Endothelial cell of umbilical vein (primary cell): ENCODE measurements at regions not wholly inside any gene's neighbourhood (a gene's known extent, or its start where the extent isn't known, plus 50 kb on each side); places are given as distances from the start of the nearest gene placed in this dataset.

Source experiments
- BruUV-seq: library from RNA; stranded (reverse); fragments of 400-500 nt; replicated peaks from 2 replicates; lab custom pipeline; 2021; lab: Mats Ljungman, UMichigan
- CTCF ChIA-PET: fragments of 300-600, 350-600 bp; sonication (Branson Sonifier 250); formaldehyde crosslinking; loops from one replicate; lab custom pipeline; 2021; ENCODE audit warnings: antibody characterized with exemption, inconsistent platforms; lab: Charles Lee
- POLR2A ChIA-PET: fragments of 300-600, 350-600 bp; sonication (Branson Sonifier 250); formaldehyde crosslinking; loops from one replicate; lab custom pipeline; 2021; ENCODE audit warnings: antibody characterized with exemption, inconsistent platforms; lab: Charles Lee
- DNase-seq: peaks from one replicate; pipeline ENCODE4 v3.0.0-alpha.2; 2011; ENCODE audit warnings: low read depth, low spot score
- FAIRE-seq: peaks from 2 replicates; lab custom pipeline; 2011; peaks lifted over from hg19 to GRCh38; lab: Jason Lieb, UNC
- H2AFZ ChIP-seq: 2 replicates; pipeline ENCODE4 v1.6.0; 2012; ENCODE audit warnings: low read depth, low read length, control low read depth, inconsistent platforms
- H3K27ac ChIP-seq: 2 replicates; pipeline ENCODE4 v1.5.1; 2011; ENCODE audit warnings: low read depth, mild to moderate bottlenecking, control low read depth, low read length, moderate library complexity; ENCODE audit not compliant: insufficient read depth
- H3K27me3 ChIP-seq, 2 experiments: 2 replicates each; pipeline versions ENCODE4 v1.6.0 to v1.6.1; 2011; ENCODE audit warnings: low read length in 2 of 2, mixed read lengths in 1 of 2; ENCODE audit not compliant: control insufficient read depth in 2 of 2, insufficient read depth in 2 of 2
- H3K36me3 ChIP-seq, 2 experiments: 2 replicates in 1 of 2; 3 replicates in 1 of 2; pipeline ENCODE4 v1.5.1; 2011; ENCODE audit warnings: low read length in 2 of 2, mild to moderate bottlenecking in 1 of 2, moderate library complexity in 1 of 2; ENCODE audit not compliant: control insufficient read depth in 2 of 2, insufficient read depth in 2 of 2; ENCODE audit errors: extremely low read depth in 1 of 2
- H3K4me1 ChIP-seq: 3 replicates; pipeline ENCODE4 v1.5.1; 2011; ENCODE audit warnings: mild to moderate bottlenecking, low read length; ENCODE audit not compliant: control insufficient read depth, insufficient read depth; ENCODE audit errors: extremely low read depth
- H3K4me2 ChIP-seq: 2 replicates; pipeline ENCODE4 v1.6.1; 2011; ENCODE audit warnings: low read length, control low read depth, mixed read lengths; ENCODE audit not compliant: insufficient read depth
- H3K4me3 ChIP-seq, 3 experiments: fragments of 200-600 bp in 1 of 3; sonication (generic), shearing (Covaris generic) in 1 of 3; replicated peaks in 1 of 3; 2 replicates each; pipeline ENCODE4 v1.5.1; 2011 to 2016; ENCODE audit warnings: control low read depth in 3 of 3, low read length in 3 of 3, mild to moderate bottlenecking in 2 of 3, inconsistent platforms in 1 of 3, low read depth in 1 of 3, moderate library complexity in 1 of 3; ENCODE audit not compliant: insufficient read depth in 1 of 3
- H3K79me2 ChIP-seq: 2 replicates; pipeline ENCODE4 v1.6.0; 2012; ENCODE audit warnings: low read length, inconsistent platforms; ENCODE audit not compliant: control insufficient read depth, insufficient read depth
- H3K9ac ChIP-seq: replicated peaks from 2 replicates; pipeline ENCODE3; 2011; ENCODE audit warnings: low read length, control low read depth; ENCODE audit not compliant: insufficient read depth; ENCODE audit errors: extremely low read depth
- H3K9me1 ChIP-seq: replicated peaks from 3 replicates; pipeline ENCODE4 v1.6.0; 2011; ENCODE audit warnings: mild to moderate bottlenecking, low read length; ENCODE audit not compliant: control insufficient read depth, insufficient read depth; ENCODE audit errors: extremely low read depth
- H3K9me3 ChIP-seq: replicated peaks from 2 replicates; pipeline ENCODE4 v1.5.1; 2012; ENCODE audit warnings: low read length, inconsistent platforms; ENCODE audit not compliant: control insufficient read depth, insufficient read depth
- H4K20me1 ChIP-seq: replicated peaks from 2 replicates; pipeline ENCODE3; 2011; ENCODE audit warnings: mild to moderate bottlenecking, low read length; ENCODE audit not compliant: control insufficient read depth, insufficient read depth; ENCODE audit errors: extremely low read depth
- EZH2 ChIP-seq: IDR thresholded peaks from 2 replicates; pipeline ENCODE4 v1.6.1; 2012; ENCODE audit warnings: borderline replicate concordance, low read depth, mild to moderate bottlenecking, moderate library complexity, low read length, inconsistent platforms; ENCODE audit not compliant: severe bottlenecking
- FOS ChIP-seq: IDR thresholded peaks from 2 replicates; pipeline ENCODE4 v1.6.1; 2011; ENCODE audit warnings: mild to moderate bottlenecking, low read length, moderate library complexity, borderline replicate concordance; ENCODE audit not compliant: insufficient read depth
- GATA2 ChIP-seq: IDR thresholded peaks from 2 replicates; pipeline ENCODE4 v1.7.0; 2011; ENCODE audit warnings: low read depth, mild to moderate bottlenecking, moderate library complexity, mixed read lengths, low read length; ENCODE audit not compliant: insufficient read length, insufficient read depth
- JUN ChIP-seq: IDR thresholded peaks from 2 replicates; pipeline ENCODE4 v1.6.1; 2011; ENCODE audit warnings: borderline replicate concordance, low read depth; ENCODE audit not compliant: insufficient read length, insufficient read depth
- MYC ChIP-seq: IDR thresholded peaks from one replicate; pipeline ENCODE4 v1.6.1; 2011; ENCODE audit warnings: mild to moderate bottlenecking, low read depth, low read length
- POLR2A ChIP-seq: IDR thresholded peaks from 2 replicates; pipeline ENCODE4 v1.6.1; 2012; ENCODE audit warnings: low read depth, mild to moderate bottlenecking, control low read depth, low read length
- POLR2AphosphoS5 ChIP-seq: IDR thresholded peaks from 2 replicates; pipeline ENCODE4 v1.6.1; 2012; ENCODE audit warnings: low read depth, mild to moderate bottlenecking, control low read depth, low read length, moderate library complexity; ENCODE audit not compliant: insufficient read depth
- dilution Hi-C: fragments of 300-500 bp; cut with MboI; formaldehyde crosslinking; loops from one replicate; pipeline ENCODE4 v1.15.0; 2019; ENCODE audit warnings: low sequenced_read_pairs; ENCODE audit not compliant: extremely low pct_ligation_motif_present
- intact Hi-C: fragments of 100-400 bp; cut with micrococcal nuclease; formaldehyde crosslinking; loops from one replicate; pipeline ENCODE4 v1.10.0; 2022
- TF ChIP-seq, protein P1 (sequence below): IDR thresholded peaks from 2 replicates; pipeline ENCODE4 v1.6.1; 2011; ENCODE audit not compliant: insufficient read depth, insufficient read length
- TF ChIP-seq, protein P2 (sequence below), 2 donors: IDR thresholded peaks; 1 replicate in 1 of 2; 2 replicates in 1 of 2; pipeline ENCODE4 v1.5.1; 2011; ENCODE audit warnings: low read length in 2 of 2, mild to moderate bottlenecking in 2 of 2, moderate library complexity in 2 of 2, control low read depth in 1 of 2, inconsistent platforms in 1 of 2, low read depth in 1 of 2; ENCODE audit not compliant: insufficient read depth in 1 of 2; ENCODE audit errors: extremely low read depth in 1 of 2

DNA sequence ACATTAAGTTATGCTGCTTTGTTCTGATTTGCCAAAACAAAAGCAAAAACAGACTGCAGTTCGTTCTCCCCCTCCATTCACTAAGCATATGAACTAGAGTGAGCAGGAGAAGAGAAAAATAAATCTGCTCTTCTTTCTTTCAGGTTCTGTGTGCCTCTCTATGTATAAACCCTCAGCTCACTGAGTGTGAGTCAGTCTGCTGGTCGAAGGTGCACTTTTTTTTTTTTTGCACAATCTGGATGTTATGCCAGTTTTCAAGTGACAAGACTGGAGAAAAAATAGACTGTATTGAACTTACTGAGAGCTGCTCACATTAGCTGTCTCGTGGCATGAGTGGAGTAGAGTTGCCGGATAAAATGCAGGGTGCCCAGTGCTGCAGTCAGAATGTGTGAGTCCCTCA, 244.6 kb upstream of the ATP10B start:
- no peaks in the 10 kb centered on the region for H3K4me1 ChIP-seq
- DNase-seq (no peak), FAIRE-seq (no peak)
- H3K36me3 ChIP-seq = no peaks in the 10 kb centered on the region
- POLR2A ChIA-PET = no interaction called here
- H3K79me2 ChIP-seq = no peaks in the 10 kb centered on the region
- CTCF ChIA-PET = no interaction called here
- no peaks in the 10 kb centered on the region for H3K9me1 ChIP-seq
- H3K4me2 ChIP-seq = no peak overlapping the region
- TF ChIP-seq, protein P1, sequence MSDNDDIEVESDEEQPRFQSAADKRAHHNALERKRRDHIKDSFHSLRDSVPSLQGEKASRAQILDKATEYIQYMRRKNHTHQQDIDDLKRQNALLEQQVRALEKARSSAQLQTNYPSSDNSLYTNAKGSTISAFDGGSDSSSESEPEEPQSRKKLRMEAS = no peak
- TF ChIP-seq, protein P2, sequence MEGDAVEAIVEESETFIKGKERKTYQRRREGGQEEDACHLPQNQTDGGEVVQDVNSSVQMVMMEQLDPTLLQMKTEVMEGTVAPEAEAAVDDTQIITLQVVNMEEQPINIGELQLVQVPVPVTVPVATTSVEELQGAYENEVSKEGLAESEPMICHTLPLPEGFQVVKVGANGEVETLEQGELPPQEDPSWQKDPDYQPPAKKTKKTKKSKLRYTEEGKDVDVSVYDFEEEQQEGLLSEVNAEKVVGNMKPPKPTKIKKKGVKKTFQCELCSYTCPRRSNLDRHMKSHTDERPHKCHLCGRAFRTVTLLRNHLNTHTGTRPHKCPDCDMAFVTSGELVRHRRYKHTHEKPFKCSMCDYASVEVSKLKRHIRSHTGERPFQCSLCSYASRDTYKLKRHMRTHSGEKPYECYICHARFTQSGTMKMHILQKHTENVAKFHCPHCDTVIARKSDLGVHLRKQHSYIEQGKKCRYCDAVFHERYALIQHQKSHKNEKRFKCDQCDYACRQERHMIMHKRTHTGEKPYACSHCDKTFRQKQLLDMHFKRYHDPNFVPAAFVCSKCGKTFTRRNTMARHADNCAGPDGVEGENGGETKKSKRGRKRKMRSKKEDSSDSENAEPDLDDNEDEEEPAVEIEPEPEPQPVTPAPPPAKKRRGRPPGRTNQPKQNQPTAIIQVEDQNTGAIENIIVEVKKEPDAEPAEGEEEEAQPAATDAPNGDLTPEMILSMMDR (IDR thresholded peaks at IDR 0.05; ENCODE audit: extremely low read depth in 1 of 2, insufficient read depth in 1 of 2, low read depth in 1 of 2, low read length in 2 of 2) = no peak
- TF ChIP-seq FOS = no peak
- TF ChIP-seq GATA2 = no peak
- TF ChIP-seq JUN = no peak
- TF ChIP-seq EZH2 = no peak
- no peak for TF ChIP-seq POLR2AphosphoS5
- TF ChIP-seq MYC = no peak
- no peak for TF ChIP-seq POLR2A
- H3K27ac ChIP-seq = no peak overlapping the region
- H3K9me3 ChIP-seq = no peaks in the 10 kb centered on the region
- H3K27me3 ChIP-seq = no peaks in the 10 kb centered on the region
- dilution Hi-C loops = no loop called here
- no TSS peak for BruUV-seq
- intact Hi-C loops = no loop called here
- no peak overlapping the region for H3K4me3 ChIP-seq
- no peak overlapping the region for H2AFZ ChIP-seq
- H4K20me1 ChIP-seq = no peaks in the 10 kb centered on the region
- no peak overlapping the region for H3K9ac ChIP-seq
